ENCODE measurements at regions not wholly inside any gene's neighbourhood (a gene's known extent, or its start where the extent isn't known, plus 50 kb on each side); places are given as distances from the start of the nearest gene placed in this dataset.

GRCh38 chr7:41793556-41793955 is 90.7 kb upstream of the INHBA start:
- no peak for DNase-seq (ENCODE audit: low read depth)

- no peak for DNase-seq (ENCODE audit: low read depth)
Measured at GRCh38 chr7:41792120-41792519, 89.2 kb upstream of the INHBA start.

- DNase-seq (ENCODE audit: low read depth) = no peak
Measured at GRCh38 chr7:41788556-41788955, 85.7 kb upstream of the INHBA start.

GRCh38 chr7:41787651-41788350 is 84.9 kb upstream of the INHBA start:
- DNase-seq (ENCODE audit: low read depth) = no peak

- no peak for DNase-seq (ENCODE audit: low read depth)
Measured at GRCh38 chr7:41786944-41787343, 84.1 kb upstream of the INHBA start.

- no peak for DNase-seq (ENCODE audit: low read depth)
Measured at GRCh38 chr7:41786404-41786803, 83.5 kb upstream of the INHBA start.

- DNase-seq (ENCODE audit: low read depth) = no peak
Measured at GRCh38 chr7:41785840-41786239, 83.0 kb upstream of the INHBA start.

GRCh38 chr7:41785265-41785664 is 82.4 kb upstream of the INHBA start:
- DNase-seq (ENCODE audit: low read depth) = no peak

- no peak for DNase-seq (ENCODE audit: low read depth)
Measured at GRCh38 chr7:41779918-41780317, 77.0 kb upstream of the INHBA start.

GRCh38 chr7:41777894-41778596 is 75.2 kb upstream of the INHBA start:
- no peak for DNase-seq (ENCODE audit: low read depth)

GRCh38 chr7:41774966-41775365 is 72.1 kb upstream of the INHBA start:
- DNase-seq (ENCODE audit: low read depth) = no peak

GRCh38 chr7:41773756-41774155 is 70.9 kb upstream of the INHBA start:
- no peak for DNase-seq (ENCODE audit: low read depth)

GRCh38 chr7:41771717-41772116 is 68.8 kb upstream of the INHBA start:
- DNase-seq (ENCODE audit: low read depth) = no peak

GRCh38 chr7:41769162-41769561 is 66.3 kb upstream of the INHBA start:
- no peak for DNase-seq (ENCODE audit: low read depth)

- DNase-seq (ENCODE audit: low read depth) = no peak
Measured at GRCh38 chr7:41763626-41764025, 60.7 kb upstream of the INHBA start.

GRCh38 chr7:41762641-41763040 is 59.8 kb upstream of the INHBA start:
- DNase-seq (ENCODE audit: low read depth) = no peak

- no peak for DNase-seq (ENCODE audit: low read depth)
Measured at GRCh38 chr7:41760293-41760692, 57.4 kb upstream of the INHBA start.

- DNase-seq (ENCODE audit: low read depth) = no peak
Measured at GRCh38 chr7:41758321-41758720, 55.4 kb upstream of the INHBA start.

GRCh38 chr7:41756650-41757182 is 53.8 kb upstream of the INHBA start:
- no peak for DNase-seq (ENCODE audit: low read depth)

GRCh38 chr7:41755096-41755495 is 52.2 kb upstream of the INHBA start:
- DNase-seq (ENCODE audit: low read depth) = no peak

- DNase-seq (ENCODE audit: low read depth) = no peak
Measured at GRCh38 chr7:41754046-41754445, 51.2 kb upstream of the INHBA start.
